ENCODE measurements at regions not wholly inside any gene's neighbourhood (a gene's known extent, or its start where the extent isn't known, plus 50 kb on each side); places are given as distances from the start of the nearest gene placed in this dataset.

GRCh38 chr9:134562146-134562849 lies 79.3 kb upstream of the COL5A1 start:
- Histone ChIP-seq H3K27ac (no peak overlapping the region), H3K4me3 (no peak overlapping the region)
- peak; percentile 49 for DNase-seq (ENCODE audit: low spot score)
- TF ChIP-seq CTCF (IDR thresholded peaks at IDR 0.05) = no peak

GRCh38 chr9:134563397-134563796 lies 78.2 kb upstream of the COL5A1 start:
- peak; percentile 3 for DNase-seq (ENCODE audit: low spot score)
- no peak for TF ChIP-seq CTCF (IDR thresholded peaks at IDR 0.05)
- no peak overlapping the region for H3K27ac ChIP-seq

GRCh38 chr9:134564431-134565170 lies 77.0 kb upstream of the COL5A1 start:
- no peak for TF ChIP-seq CTCF (IDR thresholded peaks at IDR 0.05)
- peak; percentile 63 for DNase-seq (ENCODE audit: low spot score)
- H3K4me3 ChIP-seq = no peak overlapping the region
- no peak overlapping the region for H3K27ac ChIP-seq

More at GRCh38 chr9:134563397-134563796, 78.2 kb upstream of the COL5A1 start:
- H3K4me3 ChIP-seq = no peak overlapping the region

GRCh38 chr9:134565316-134565915 lies 76.2 kb upstream of the COL5A1 start:
- no peak overlapping the region for H3K4me3 ChIP-seq
- TF ChIP-seq CTCF (IDR thresholded peaks at IDR 0.05) = no peak
- H3K27ac ChIP-seq = no peak overlapping the region
- DNase-seq (ENCODE audit: low spot score) = peak; percentile 7

GRCh38 chr9:134566196-134566847 lies 75.3 kb upstream of the COL5A1 start:
- Histone ChIP-seq H3K4me3 (no peak overlapping the region), H3K27ac (no peak overlapping the region)
- no peak for TF ChIP-seq CTCF (IDR thresholded peaks at IDR 0.05)
- peak; percentile 36 for DNase-seq (ENCODE audit: low spot score)

- peak; percentile 22 for DNase-seq (ENCODE audit: low spot score)
- Histone ChIP-seq H3K4me3 (no peak overlapping the region), H3K27ac (no peak overlapping the region)
- TF ChIP-seq CTCF (IDR thresholded peaks at IDR 0.05) = no peak
Measured at GRCh38 chr9:134566936-134567335, 74.7 kb upstream of the COL5A1 start.

All from coronary artery (tissue), 2 donors.